Thyroid gland (tissue), 4 donors: ENCODE measurements at regions not wholly inside any gene's neighbourhood (a gene's known extent, or its start where the extent isn't known, plus 50 kb on each side); places are given as distances from the start of the nearest gene placed in this dataset.

Source experiments
- DNase-seq, 2 donors: peaks; one replicate each; pipeline ENCODE4 v3.0.0-alpha.2; 2019
- H3K27ac ChIP-seq, 3 donors: fragments of 200-600 bp; sonication (generic); 1 replicate in 2 of 3; 2 replicates in 1 of 3; pipeline ENCODE4 v1.5.1; 2016 to 2019; ENCODE audit warnings: mild to moderate bottlenecking in 1 of 3, moderate library complexity in 1 of 3
- H3K27me3 ChIP-seq: fragments of 200-600 bp; sonication (generic); one replicate; pipeline ENCODE4 v1.5.1; 2019
- H3K36me3 ChIP-seq, 2 donors: fragments of 200-600 bp; sonication (generic); one replicate each; pipeline ENCODE4 v1.5.1; 2016 to 2019
- H3K4me1 ChIP-seq, 2 donors: fragments of 200-600 bp; sonication (generic); one replicate each; pipeline ENCODE4 v1.5.1; 2017 to 2019
- H3K4me3 ChIP-seq, 3 donors: fragments of 200-600 bp; sonication (generic); replicated peaks in 1 of 3; 1 replicate in 2 of 3; 2 replicates in 1 of 3; pipeline ENCODE4 v1.5.1; 2016; ENCODE audit warnings: mild to moderate bottlenecking in 1 of 3
- H3K9me3 ChIP-seq: fragments of 200-600 bp; sonication (generic); one replicate; pipeline ENCODE4 v1.5.1; 2017
- CTCF ChIP-seq, 6 experiments: fragments of 200-600 bp in 3 of 6; fragments of 450-650 bp in 3 of 6; sonication (generic) in 3 of 6; IDR thresholded peaks; one replicate each; pipeline ENCODE4 v1.5.1; 2016 to 2019; ENCODE audit warnings: antibody characterized with exemption in 6 of 6, mild to moderate bottlenecking in 2 of 6, inconsistent platforms in 1 of 6, moderate library complexity in 1 of 6
- POLR2A ChIP-seq, 2 donors: fragments of 450-650 bp; IDR thresholded peaks; one replicate each; pipeline ENCODE4 v1.6.1; 2017; ENCODE audit warnings: antibody characterized with exemption in 2 of 2, mild to moderate bottlenecking in 2 of 2, moderate library complexity in 1 of 2
- WGBS, 2 donors: methylation state at CpG; one replicate each; pipeline ENCODE4 v1.1.5; 2017; 5-methylcytosine and 5-hydroxymethylcytosine counted together
- intact Hi-C: fragments of 100-400 bp; cut with DNase I; formaldehyde crosslinking; loops from one replicate; pipeline ENCODE4 v1.15.1; 2023

GRCh38 chr12:19645823-19646222 is 206.5 kb downstream of the AEBP2 start:
- Histone ChIP-seq H3K4me1 (no peaks in the 10 kb centered on the region), H3K4me3 (no peak overlapping the region), H3K9me3 (no peaks in the 10 kb centered on the region), H3K27me3 (no peaks in the 10 kb centered on the region), H3K36me3 (no peaks in the 10 kb centered on the region), H3K27ac (no peak overlapping the region)
- no peak for DNase-seq
- intact Hi-C loops: no loop called here
- TF ChIP-seq POLR2A (IDR thresholded peaks at IDR 0.05) (no peak), CTCF (IDR thresholded peaks at IDR 0.05) (no peak)

GRCh38 chr12:19646599-19646998 is 207.3 kb downstream of the AEBP2 start:
- Histone ChIP-seq H3K27me3 (no peaks in the 10 kb centered on the region), H3K4me3 (no peak overlapping the region), H3K4me1 (no peaks in the 10 kb centered on the region), H3K9me3 (no peaks in the 10 kb centered on the region), H3K27ac (no peak overlapping the region), H3K36me3 (no peaks in the 10 kb centered on the region)
- 92 to 95% methylated on average over 1 of the region's 1 CpG for WGBS, 2 donors
- DNase-seq: no peak
- intact Hi-C loops: no loop called here
- TF ChIP-seq POLR2A (IDR thresholded peaks at IDR 0.05) (no peak), CTCF (IDR thresholded peaks at IDR 0.05) (no peak)

- TF ChIP-seq POLR2A (IDR thresholded peaks at IDR 0.05) (no peak), CTCF (IDR thresholded peaks at IDR 0.05) (no peak)
- H3K36me3 ChIP-seq: no peaks in the 10 kb centered on the region
- no peaks in the 10 kb centered on the region for H3K27me3 ChIP-seq
- intact Hi-C loops: no loop called here
- H3K9me3 ChIP-seq: no peaks in the 10 kb centered on the region
- 69 to 72% methylated on average over 8 of the region's 8 CpGs for WGBS, 2 donors
- H3K27ac ChIP-seq: no peak overlapping the region
- H3K4me3 ChIP-seq: no peak overlapping the region
- no peaks in the 10 kb centered on the region for H3K4me1 ChIP-seq
- no peak for DNase-seq
Observed at GRCh38 chr12:19647806-19648556, 208.7 kb downstream of the AEBP2 start.

GRCh38 chr12:19648591-19648990 is 209.3 kb downstream of the AEBP2 start:
- H3K27ac ChIP-seq: no peak overlapping the region
- intact Hi-C loops: no loop called here

More at GRCh38 chr12:19648591-19648990, 209.3 kb downstream of the AEBP2 start:
- Histone ChIP-seq H3K27me3 (no peaks in the 10 kb centered on the region), H3K4me1 (no peaks in the 10 kb centered on the region), H3K36me3 (no peaks in the 10 kb centered on the region), H3K4me3 (no peak overlapping the region), H3K9me3 (no peaks in the 10 kb centered on the region)
- WGBS, 2 donors: 73 to 90% methylated on average over 3 of the region's 3 CpGs
- DNase-seq: no peak
- TF ChIP-seq CTCF (IDR thresholded peaks at IDR 0.05) (no peak), POLR2A (IDR thresholded peaks at IDR 0.05) (no peak)
